GM23338 (cell line): ENCODE measurements at regions not wholly inside any gene's neighbourhood (a gene's known extent, or its start where the extent isn't known, plus 50 kb on each side); places are given as distances from the start of the nearest gene placed in this dataset.
A peak's percentile ranks its signal among the peaks of the same experiment; 100 is the strongest.

Source experiments
- ATAC-seq: fragments of 200-7000 bp; cut with Tn5 transposase; 3 replicates; pipeline ENCODE4 v1.9.1; 2020
- DNase-seq: peaks from one replicate; pipeline ENCODE4 v3.0.0-alpha.2; 2015; ENCODE audit warnings: low spot score
- H2AFZ ChIP-seq: fragments of 200-600 bp; sonication (generic); 2 replicates; pipeline ENCODE4 v1.8.0; 2016; ENCODE audit warnings: antibody characterized with exemption, mild to moderate bottlenecking, moderate library complexity
- H3F3A ChIP-seq: fragments of 200-600 bp; sonication (generic); replicated peaks from 2 replicates; pipeline ENCODE4 v1.8.0; 2017; ENCODE audit warnings: antibody characterized with exemption, mixed run types, low read depth
- H3K27ac ChIP-seq: fragments of 200-600 bp; sonication (generic); 2 replicates; pipeline ENCODE4 v1.6.1; 2016; ENCODE audit warnings: low read depth
- H3K27me3 ChIP-seq: fragments of 200-600 bp; sonication (generic); 2 replicates; pipeline ENCODE4 v1.8.0; 2016; ENCODE audit warnings: mild to moderate bottlenecking, mixed run types, moderate library complexity; ENCODE audit not compliant: insufficient read depth
- H3K36me3 ChIP-seq: fragments of 200-600 bp; sonication (generic); 2 replicates; pipeline ENCODE4 v1.8.0; 2016; ENCODE audit warnings: mild to moderate bottlenecking; ENCODE audit not compliant: insufficient read depth
- H3K4me1 ChIP-seq: fragments of 200-600 bp; sonication (generic); 2 replicates; pipeline ENCODE4 v1.8.0; 2016; ENCODE audit warnings: mild to moderate bottlenecking, moderate library complexity; ENCODE audit not compliant: insufficient read depth
- H3K4me2 ChIP-seq: fragments of 200-600 bp; sonication (generic); 2 replicates; pipeline ENCODE4 v1.7.1; 2017; ENCODE audit warnings: mixed run types
- H3K4me3 ChIP-seq: fragments of 200-600 bp; sonication (generic); 2 replicates; pipeline ENCODE4 v1.6.1; 2016; ENCODE audit warnings: mixed run types
- H3K79me2 ChIP-seq: fragments of 200-600 bp; sonication (generic); replicated peaks from 2 replicates; pipeline ENCODE4 v1.8.0; 2017; ENCODE audit warnings: mild to moderate bottlenecking; ENCODE audit not compliant: insufficient read depth
- H3K9me2 ChIP-seq: fragments of 200-600 bp; sonication (generic); 2 replicates; pipeline ENCODE4 v1.8.0; 2017; ENCODE audit not compliant: insufficient read depth
- H4K20me1 ChIP-seq: fragments of 200-600 bp; sonication (generic); replicated peaks from 2 replicates; pipeline ENCODE4 v1.8.0; 2017; ENCODE audit warnings: mild to moderate bottlenecking; ENCODE audit not compliant: insufficient read depth
- H3K27ac Mint-ChIP-seq: 2 replicates; pipeline ENCODE4 v1.8.0; 2020; ENCODE audit warnings: inconsistent platforms, mild to moderate bottlenecking, moderate library complexity, mixed read lengths
- H3K27me3 Mint-ChIP-seq: 3 replicates; pipeline ENCODE4 v1.8.0; 2022; ENCODE audit warnings: low read depth, mild to moderate bottlenecking, moderate library complexity, mixed read lengths, inconsistent platforms; ENCODE audit not compliant: insufficient read depth, poor library complexity
- H3K36me3 Mint-ChIP-seq: 3 replicates; pipeline ENCODE4 v1.8.0; 2021; ENCODE audit warnings: low read depth, mild to moderate bottlenecking, inconsistent platforms, moderate library complexity, mixed read lengths
- H3K4me1 Mint-ChIP-seq: 3 replicates; pipeline ENCODE4 v1.8.0; 2020; ENCODE audit warnings: mild to moderate bottlenecking, inconsistent platforms, mixed read lengths
- H3K4me3 Mint-ChIP-seq: 3 replicates; pipeline ENCODE4 v1.8.0; 2021; ENCODE audit warnings: moderate library complexity, mild to moderate bottlenecking, inconsistent platforms, mixed read lengths
- H3K9me3 Mint-ChIP-seq: 3 replicates; pipeline ENCODE4 v1.8.0; 2020; ENCODE audit warnings: moderate library complexity, mild to moderate bottlenecking, inconsistent platforms, mixed read lengths
- JUNB ChIP-seq: IDR thresholded peaks from one replicate; pipeline ENCODE4 v1.6.1; 2016; ENCODE audit warnings: antibody characterized with exemption; ENCODE audit not compliant: unreplicated experiment
- STAT1 ChIP-seq: IDR thresholded peaks from one replicate; pipeline ENCODE4 v1.6.1; 2016; ENCODE audit warnings: antibody characterized with exemption; ENCODE audit not compliant: unreplicated experiment
- ZNF331 ChIP-seq: fragments of 250-450 bp; sonication (Bioruptor Pico); IDR thresholded peaks from 2 replicates; pipeline ENCODE4 v1.5.0; 2020; ENCODE audit warnings: low read depth, mild to moderate bottlenecking, moderate library complexity
- ZNF462 ChIP-seq: fragments of 250-450 bp; sonication (Bioruptor Pico); IDR thresholded peaks from 2 replicates; pipeline ENCODE4 v1.5.0; 2020; ENCODE audit warnings: mild to moderate bottlenecking, moderate library complexity
- TF ChIP-seq, protein P1 (sequence below), 2 experiments: fragments of 200-600 bp in 1 of 2; sonication (generic) in 1 of 2; conservative IDR thresholded peaks; 2 replicates each; pipeline versions ENCODE4 v1.5.1 to v1.6.1; 2016 to 2017; ENCODE audit warnings: antibody characterized with exemption in 2 of 2, low read depth in 2 of 2, mild to moderate bottlenecking in 2 of 2, moderate library complexity in 1 of 2

DNA sequence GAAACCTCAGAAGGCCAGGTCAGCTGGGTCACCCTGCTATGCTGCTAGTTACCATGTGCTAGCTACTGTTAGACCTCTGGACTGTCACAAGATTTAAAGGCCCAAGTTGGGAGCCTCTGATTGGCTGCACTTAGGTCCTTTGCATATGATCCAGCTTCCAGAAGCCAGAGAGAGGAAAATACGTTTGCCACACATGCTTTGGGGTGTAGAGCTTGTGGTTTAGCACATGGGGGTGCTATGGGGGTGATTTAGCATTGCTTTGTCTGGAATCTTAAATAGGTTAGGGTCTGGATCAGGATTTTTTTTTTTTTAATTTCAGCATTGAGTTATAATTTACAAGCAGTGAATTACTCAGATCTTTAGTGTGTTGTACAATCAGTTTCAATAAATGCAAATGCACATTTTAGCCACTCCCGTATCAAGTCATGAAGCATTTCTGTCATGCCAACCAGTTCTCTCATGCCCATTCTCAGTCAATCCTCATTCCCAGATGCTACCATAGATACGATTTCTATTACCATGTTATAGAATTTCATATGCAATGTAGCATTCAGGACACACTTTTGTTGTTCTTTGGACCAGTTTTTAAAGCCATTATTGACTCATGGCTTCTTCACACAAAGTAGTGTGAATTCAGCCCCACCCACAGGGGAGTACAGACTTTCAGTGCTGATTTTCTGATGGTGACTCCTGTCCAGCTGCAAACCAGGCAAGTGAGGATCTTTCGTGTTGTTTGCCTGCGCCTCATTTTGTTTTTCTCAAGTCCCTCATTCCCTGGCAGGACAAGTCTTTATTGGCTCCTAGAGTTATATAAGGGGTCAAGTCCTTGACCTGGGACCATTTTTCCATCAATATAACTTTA lies 250.4 kb downstream of the LRRC70 start:
- H3K4me1 Mint-ChIP-seq, result no peaks in the 10 kb centered on the region
- no peak overlapping the region for H3K27ac ChIP-seq
- H3K4me3 ChIP-seq, result no peak overlapping the region
- H4K20me1 ChIP-seq, result no peaks in the 10 kb centered on the region
- DNase-seq (peak; percentile 42), ATAC-seq (peak; percentile 32; the same call in 1 of the 3 replicates)
- H3K27me3 Mint-ChIP-seq, result peaks cover 3% of the 10 kb centered on the region
- no peak overlapping the region for H3K4me2 ChIP-seq
- no peak overlapping the region for H2AFZ ChIP-seq
- peaks cover 6% of the 10 kb centered on the region; the same call in 1 of the 2 replicates for H3K9me2 ChIP-seq
- no peaks in the 10 kb centered on the region for H3K79me2 ChIP-seq
- H3F3A ChIP-seq, result no peaks in the 10 kb centered on the region
- H3K4me1 ChIP-seq, result no peaks in the 10 kb centered on the region
- H3K27ac Mint-ChIP-seq, result no peak overlapping the region
- no peak overlapping the region for H3K4me3 Mint-ChIP-seq
- TF ChIP-seq, protein P1, sequence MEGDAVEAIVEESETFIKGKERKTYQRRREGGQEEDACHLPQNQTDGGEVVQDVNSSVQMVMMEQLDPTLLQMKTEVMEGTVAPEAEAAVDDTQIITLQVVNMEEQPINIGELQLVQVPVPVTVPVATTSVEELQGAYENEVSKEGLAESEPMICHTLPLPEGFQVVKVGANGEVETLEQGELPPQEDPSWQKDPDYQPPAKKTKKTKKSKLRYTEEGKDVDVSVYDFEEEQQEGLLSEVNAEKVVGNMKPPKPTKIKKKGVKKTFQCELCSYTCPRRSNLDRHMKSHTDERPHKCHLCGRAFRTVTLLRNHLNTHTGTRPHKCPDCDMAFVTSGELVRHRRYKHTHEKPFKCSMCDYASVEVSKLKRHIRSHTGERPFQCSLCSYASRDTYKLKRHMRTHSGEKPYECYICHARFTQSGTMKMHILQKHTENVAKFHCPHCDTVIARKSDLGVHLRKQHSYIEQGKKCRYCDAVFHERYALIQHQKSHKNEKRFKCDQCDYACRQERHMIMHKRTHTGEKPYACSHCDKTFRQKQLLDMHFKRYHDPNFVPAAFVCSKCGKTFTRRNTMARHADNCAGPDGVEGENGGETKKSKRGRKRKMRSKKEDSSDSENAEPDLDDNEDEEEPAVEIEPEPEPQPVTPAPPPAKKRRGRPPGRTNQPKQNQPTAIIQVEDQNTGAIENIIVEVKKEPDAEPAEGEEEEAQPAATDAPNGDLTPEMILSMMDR (conservative IDR thresholded peaks at IDR 0.05; ENCODE audit: low read depth in 2 of 2), result peak; percentile 23 to 53; a peak in 3 of 4 replicates
- no peak for TF ChIP-seq ZNF331 (CRISPR knock-in tag)
- H3K9me3 Mint-ChIP-seq, result peaks cover 29% of the 10 kb centered on the region
- peaks cover 14% of the 10 kb centered on the region; the same call in 2 of the 3 replicates for H3K36me3 Mint-ChIP-seq
- no peaks in the 10 kb centered on the region for H3K27me3 ChIP-seq
- 0 out of 2 replicates have a peak, but pooled peaks cover 1% of the 10 kb centered on the region for H3K36me3 ChIP-seq

GRCh38 chr5:62825623-62826220 lies 247.1 kb downstream of the LRRC70 start:
- ATAC-seq (no peak), DNase-seq (no peak)
- Mint-ChIP-seq H3K4me1 (no peaks in the 10 kb centered on the region), H3K9me3 (peaks cover 2% of the 10 kb centered on the region), H3K27ac (no peak overlapping the region), H3K27me3 (peaks cover 1% of the 10 kb centered on the region), H3K36me3 (0 out of 3 replicates have a peak, but pooled peaks cover 2% of the 10 kb centered on the region), H3K4me3 (no peak overlapping the region)
- H3K27ac ChIP-seq, result no peak overlapping the region
- peaks cover 6% of the 10 kb centered on the region; the same call in 1 of the 2 replicates for H3K9me2 ChIP-seq
- no peaks in the 10 kb centered on the region for H3K79me2 ChIP-seq
- H3K4me2 ChIP-seq, result no peak overlapping the region
- no peaks in the 10 kb centered on the region for H3K36me3 ChIP-seq
- no peaks in the 10 kb centered on the region for H3K4me1 ChIP-seq
- no peak overlapping the region for H2AFZ ChIP-seq
- no peaks in the 10 kb centered on the region for H3F3A ChIP-seq
- no peak overlapping the region for H3K4me3 ChIP-seq
- H4K20me1 ChIP-seq, result no peaks in the 10 kb centered on the region
- no peak for TF ChIP-seq ZNF462 (CRISPR knock-in tag)
- no peak for TF ChIP-seq ZNF331 (CRISPR knock-in tag)
- no peak for TF ChIP-seq JUNB
- TF ChIP-seq STAT1, result no peak
- no peaks in the 10 kb centered on the region for H3K27me3 ChIP-seq
